ENCODE measurements at regions not wholly inside any gene's neighbourhood (a gene's known extent, or its start where the extent isn't known, plus 50 kb on each side); places are given as distances from the start of the nearest gene placed in this dataset.

DNA sequence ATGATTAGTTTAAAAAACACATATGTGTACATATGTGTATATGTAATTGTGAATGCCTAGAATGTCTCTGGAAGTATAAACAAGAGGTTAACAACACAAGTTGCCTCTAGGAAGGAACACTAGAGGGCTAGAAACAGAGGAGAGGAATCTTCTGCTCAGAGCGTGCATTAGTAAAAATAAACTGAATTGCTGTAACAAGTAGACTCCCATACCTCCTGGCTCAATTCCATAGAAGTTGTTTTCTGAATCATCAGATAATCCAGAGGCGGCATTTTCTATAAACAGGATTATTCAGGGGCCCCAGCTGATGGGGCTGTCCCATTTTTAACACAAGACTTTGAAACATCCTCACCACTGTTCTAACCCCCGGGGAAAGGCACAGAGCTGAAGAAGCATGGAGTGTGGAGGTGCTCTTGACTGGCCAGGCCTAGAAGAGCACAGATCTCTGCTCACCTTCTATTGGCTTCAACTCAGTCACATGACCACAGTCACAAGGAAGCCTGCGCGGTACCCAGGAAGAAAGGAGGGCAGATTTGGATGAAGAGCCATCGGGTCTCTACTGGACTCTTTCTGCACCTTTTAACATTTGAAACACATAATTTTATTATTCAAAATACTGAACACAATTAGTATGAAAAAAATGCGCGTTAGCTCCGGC lies 145.7 kb downstream of the TLE3 start:
- Histone ChIP-seq H3K4me3 (no peak overlapping the region), H3K27ac (no peak overlapping the region), H3K36me3 (no peaks in the 10 kb centered on the region), H3K9me3 (no peaks in the 10 kb centered on the region), H3K27me3 (peaks cover 0 to 8% (median 0%) of the 10 kb centered on the region in 3 donors), H3K4me1 (no peaks in the 10 kb centered on the region)
- intact Hi-C loops (cut with DNase I), result no loop called here
- 90 to 91% methylated on average over 9 of the region's 9 CpGs for WGBS, 2 donors
- DNase-seq, result no peak
- TF ChIP-seq EP300 (IDR thresholded peaks at IDR 0.05) (no peak), POLR2A (IDR thresholded peaks at IDR 0.05) (no peak), POLR2AphosphoS5 (IDR thresholded peaks at IDR 0.05) (no peak)
- TF ChIP-seq, protein P1, sequence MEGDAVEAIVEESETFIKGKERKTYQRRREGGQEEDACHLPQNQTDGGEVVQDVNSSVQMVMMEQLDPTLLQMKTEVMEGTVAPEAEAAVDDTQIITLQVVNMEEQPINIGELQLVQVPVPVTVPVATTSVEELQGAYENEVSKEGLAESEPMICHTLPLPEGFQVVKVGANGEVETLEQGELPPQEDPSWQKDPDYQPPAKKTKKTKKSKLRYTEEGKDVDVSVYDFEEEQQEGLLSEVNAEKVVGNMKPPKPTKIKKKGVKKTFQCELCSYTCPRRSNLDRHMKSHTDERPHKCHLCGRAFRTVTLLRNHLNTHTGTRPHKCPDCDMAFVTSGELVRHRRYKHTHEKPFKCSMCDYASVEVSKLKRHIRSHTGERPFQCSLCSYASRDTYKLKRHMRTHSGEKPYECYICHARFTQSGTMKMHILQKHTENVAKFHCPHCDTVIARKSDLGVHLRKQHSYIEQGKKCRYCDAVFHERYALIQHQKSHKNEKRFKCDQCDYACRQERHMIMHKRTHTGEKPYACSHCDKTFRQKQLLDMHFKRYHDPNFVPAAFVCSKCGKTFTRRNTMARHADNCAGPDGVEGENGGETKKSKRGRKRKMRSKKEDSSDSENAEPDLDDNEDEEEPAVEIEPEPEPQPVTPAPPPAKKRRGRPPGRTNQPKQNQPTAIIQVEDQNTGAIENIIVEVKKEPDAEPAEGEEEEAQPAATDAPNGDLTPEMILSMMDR (IDR thresholded peaks at IDR 0.05), result no peak

DNA sequence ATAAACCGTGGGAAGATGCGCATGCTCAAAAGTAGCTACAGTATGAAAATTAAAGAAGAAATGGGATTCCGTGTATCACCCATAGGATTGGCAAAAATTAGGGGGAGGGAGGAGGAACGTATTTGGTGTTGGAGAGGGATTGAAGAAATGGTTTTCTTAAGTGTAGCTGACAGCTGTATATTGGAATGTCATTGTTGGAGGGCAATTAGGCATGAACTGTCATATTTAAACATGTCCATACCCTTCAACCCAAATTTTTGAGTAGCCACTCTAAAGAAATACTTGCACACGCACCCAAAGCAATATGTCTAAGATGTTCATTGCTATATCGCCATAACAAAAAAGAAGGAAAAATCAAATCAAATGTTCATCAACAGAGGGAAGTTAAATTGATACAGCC lies 144.7 kb downstream of the TLE3 start:
- H3K27ac ChIP-seq, result no peak overlapping the region
- H3K4me3 ChIP-seq, result no peak overlapping the region
- H3K9me3 ChIP-seq, result no peaks in the 10 kb centered on the region
- peaks cover 0 to 8% (median 0%) of the 10 kb centered on the region in 3 donors for H3K27me3 ChIP-seq
- no peaks in the 10 kb centered on the region for H3K36me3 ChIP-seq
- TF ChIP-seq, protein P1 (IDR thresholded peaks at IDR 0.05), result no peak
- no peak for DNase-seq
- H3K4me1 ChIP-seq, result no peaks in the 10 kb centered on the region
- intact Hi-C loops (cut with DNase I), result no loop called here
- 89 to 91% methylated on average over 6 of the region's 6 CpGs for WGBS, 2 donors

DNA sequence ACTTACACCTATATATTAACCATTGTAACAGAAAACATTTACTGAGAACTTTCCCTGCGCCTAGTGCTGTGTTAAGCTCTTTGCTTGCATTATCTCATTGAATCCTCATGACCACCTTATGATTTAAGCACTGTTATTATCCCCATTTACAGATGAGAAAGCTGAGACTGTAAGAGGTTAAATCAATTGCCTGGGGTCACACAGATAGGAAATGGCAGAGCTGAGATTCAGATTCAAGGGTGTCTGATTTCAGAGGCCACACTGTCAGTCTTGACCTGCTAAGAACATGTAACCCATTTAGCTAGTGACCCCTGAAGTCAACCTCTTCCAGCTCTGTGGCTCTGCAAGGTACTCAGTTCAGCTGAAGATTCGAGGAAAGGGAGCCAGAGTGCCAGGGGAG lies 143.9 kb downstream of the TLE3 start:
- WGBS, 2 donors, result 86% methylated on average over 2 of the region's 2 CpGs
- intact Hi-C loops (cut with DNase I), result no loop called here
- Histone ChIP-seq H3K9me3 (no peaks in the 10 kb centered on the region), H3K27ac (no peak overlapping the region), H3K4me1 (no peaks in the 10 kb centered on the region), H3K4me3 (no peak overlapping the region), H3K36me3 (no peaks in the 10 kb centered on the region), H3K27me3 (peaks cover 0 to 8% (median 0%) of the 10 kb centered on the region in 3 donors)
- TF ChIP-seq, protein P1 (IDR thresholded peaks at IDR 0.05), result no peak
- TF ChIP-seq EP300 (IDR thresholded peaks at IDR 0.05) (no peak), POLR2A (IDR thresholded peaks at IDR 0.05) (no peak), POLR2AphosphoS5 (IDR thresholded peaks at IDR 0.05) (no peak)
- no peak for DNase-seq

DNA sequence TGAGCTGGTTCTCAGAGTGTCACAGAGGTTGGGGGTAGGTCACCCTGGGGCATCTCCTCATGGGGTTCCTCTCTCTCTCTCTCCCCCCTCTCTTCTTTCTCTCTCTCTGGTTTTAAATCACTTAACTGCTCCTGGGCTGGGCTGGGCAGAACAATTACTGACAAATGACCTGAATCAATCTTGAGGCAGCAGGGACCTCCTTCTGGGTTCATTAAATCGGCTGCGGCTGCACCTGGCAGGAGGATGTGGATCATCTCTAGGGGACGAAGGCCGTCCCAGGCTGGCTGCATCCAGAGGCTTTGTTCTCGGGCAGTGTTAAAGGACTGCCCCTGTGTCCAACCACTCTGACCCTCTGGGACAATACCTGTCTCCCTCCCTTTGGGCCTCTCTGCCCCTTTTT lies 143.1 kb downstream of the TLE3 start:
- H3K36me3 ChIP-seq, result no peaks in the 10 kb centered on the region
- DNase-seq, result no peak
- no peak overlapping the region for H3K27ac ChIP-seq
- intact Hi-C loops (cut with DNase I), result no loop called here
- no peaks in the 10 kb centered on the region for H3K4me1 ChIP-seq
- H3K27me3 ChIP-seq, result peaks cover 0 to 8% (median 0%) of the 10 kb centered on the region in 3 donors
- WGBS, 2 donors, result 85 to 86% methylated on average over 5 of the region's 5 CpGs
- no peaks in the 10 kb centered on the region for H3K9me3 ChIP-seq
- TF ChIP-seq POLR2AphosphoS5 (IDR thresholded peaks at IDR 0.05), result no peak
- no peak for TF ChIP-seq EP300 (IDR thresholded peaks at IDR 0.05)
- TF ChIP-seq, protein P1 (IDR thresholded peaks at IDR 0.05), result no peak
- no peak for TF ChIP-seq POLR2A (IDR thresholded peaks at IDR 0.05)
- no peak overlapping the region for H3K4me3 ChIP-seq

Data from sigmoid colon (tissue), 6 donors.